OCI-LY3 (cell line): ENCODE measurements at regions not wholly inside any gene's neighbourhood (a gene's known extent, or its start where the extent isn't known, plus 50 kb on each side); places are given as distances from the start of the nearest gene placed in this dataset.

ENCODE experiments used
- EZH2phosphoT487 ChIP-seq: fragments of 200-600 bp; shearing (Covaris generic); IDR thresholded peaks from 2 replicates; pipeline ENCODE4 v1.6.1; 2018; ENCODE audit warnings: antibody characterized with exemption, mixed run types, low read depth
- TF ChIP-seq, protein P1 (sequence below): fragments of 200-600, 300-600 bp; sonication (generic); IDR thresholded peaks from 2 replicates; pipeline ENCODE4 v1.5.1; 2014; ENCODE audit warnings: antibody characterized with exemption, low read length, low read depth

DNA sequence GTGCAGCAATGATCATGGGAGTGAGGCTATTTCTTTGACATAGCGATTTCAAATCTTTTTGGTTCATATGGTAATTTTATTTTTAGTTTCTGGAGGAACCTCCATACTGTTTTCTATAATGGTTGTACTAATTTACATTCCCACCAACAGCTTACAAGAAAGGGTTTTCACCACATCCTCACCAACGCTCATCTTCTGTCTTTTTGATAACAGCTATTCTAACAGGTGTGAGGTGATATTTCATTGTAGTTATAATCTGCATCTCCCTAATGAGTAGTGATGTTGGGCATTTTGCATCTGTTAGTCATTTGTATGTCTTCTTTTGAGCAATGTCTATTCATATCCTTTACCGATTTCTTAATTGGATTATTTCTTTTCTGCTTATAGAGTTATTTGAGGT, 75.0 kb upstream of the FHIP2A start:
- TF ChIP-seq, protein P1, sequence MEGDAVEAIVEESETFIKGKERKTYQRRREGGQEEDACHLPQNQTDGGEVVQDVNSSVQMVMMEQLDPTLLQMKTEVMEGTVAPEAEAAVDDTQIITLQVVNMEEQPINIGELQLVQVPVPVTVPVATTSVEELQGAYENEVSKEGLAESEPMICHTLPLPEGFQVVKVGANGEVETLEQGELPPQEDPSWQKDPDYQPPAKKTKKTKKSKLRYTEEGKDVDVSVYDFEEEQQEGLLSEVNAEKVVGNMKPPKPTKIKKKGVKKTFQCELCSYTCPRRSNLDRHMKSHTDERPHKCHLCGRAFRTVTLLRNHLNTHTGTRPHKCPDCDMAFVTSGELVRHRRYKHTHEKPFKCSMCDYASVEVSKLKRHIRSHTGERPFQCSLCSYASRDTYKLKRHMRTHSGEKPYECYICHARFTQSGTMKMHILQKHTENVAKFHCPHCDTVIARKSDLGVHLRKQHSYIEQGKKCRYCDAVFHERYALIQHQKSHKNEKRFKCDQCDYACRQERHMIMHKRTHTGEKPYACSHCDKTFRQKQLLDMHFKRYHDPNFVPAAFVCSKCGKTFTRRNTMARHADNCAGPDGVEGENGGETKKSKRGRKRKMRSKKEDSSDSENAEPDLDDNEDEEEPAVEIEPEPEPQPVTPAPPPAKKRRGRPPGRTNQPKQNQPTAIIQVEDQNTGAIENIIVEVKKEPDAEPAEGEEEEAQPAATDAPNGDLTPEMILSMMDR, result no peak
- no peak for TF ChIP-seq EZH2phosphoT487
